GM12864 (cell line): ENCODE measurements at regions not wholly inside any gene's neighbourhood (a gene's known extent, or its start where the extent isn't known, plus 50 kb on each side); places are given as distances from the start of the nearest gene placed in this dataset.

Experiments used
- DNase-seq: peaks from one replicate; pipeline ENCODE4 v3.0.0-alpha.2; 2011; ENCODE audit warnings: low read depth
- H3K4me3 ChIP-seq: 2 replicates; pipeline ENCODE4 v1.5.1; 2011; ENCODE audit warnings: mild to moderate bottlenecking, low read depth, low read length, control low read depth
- TF ChIP-seq, protein P1 (sequence below): IDR thresholded peaks from 2 replicates; pipeline ENCODE4 v1.5.1; 2011; ENCODE audit warnings: low read depth, mild to moderate bottlenecking, moderate library complexity, low read length, control low read depth, inconsistent platforms; ENCODE audit errors: missing control alignments

DNA sequence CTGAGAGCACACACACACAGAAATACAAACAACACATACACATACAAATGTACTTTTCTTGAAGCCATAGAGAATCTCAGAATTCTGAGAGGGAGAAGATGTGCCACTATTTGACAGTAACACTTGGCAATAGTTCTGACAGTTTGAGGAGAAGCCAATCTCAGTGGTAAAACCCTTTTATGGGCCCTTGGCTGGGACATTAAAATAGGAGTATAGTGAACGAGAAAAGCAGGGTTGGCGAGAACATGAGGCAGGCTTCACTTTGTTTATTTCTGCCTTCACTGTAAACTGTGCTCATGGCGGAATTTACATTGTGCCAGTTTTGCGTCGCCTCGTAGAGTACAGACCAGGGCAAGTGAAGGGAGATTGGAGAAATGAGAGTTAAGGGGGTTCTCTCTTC, 449.4 kb upstream of the POU3F3 start:
- H3K4me3 ChIP-seq, result no peak overlapping the region
- TF ChIP-seq, protein P1, sequence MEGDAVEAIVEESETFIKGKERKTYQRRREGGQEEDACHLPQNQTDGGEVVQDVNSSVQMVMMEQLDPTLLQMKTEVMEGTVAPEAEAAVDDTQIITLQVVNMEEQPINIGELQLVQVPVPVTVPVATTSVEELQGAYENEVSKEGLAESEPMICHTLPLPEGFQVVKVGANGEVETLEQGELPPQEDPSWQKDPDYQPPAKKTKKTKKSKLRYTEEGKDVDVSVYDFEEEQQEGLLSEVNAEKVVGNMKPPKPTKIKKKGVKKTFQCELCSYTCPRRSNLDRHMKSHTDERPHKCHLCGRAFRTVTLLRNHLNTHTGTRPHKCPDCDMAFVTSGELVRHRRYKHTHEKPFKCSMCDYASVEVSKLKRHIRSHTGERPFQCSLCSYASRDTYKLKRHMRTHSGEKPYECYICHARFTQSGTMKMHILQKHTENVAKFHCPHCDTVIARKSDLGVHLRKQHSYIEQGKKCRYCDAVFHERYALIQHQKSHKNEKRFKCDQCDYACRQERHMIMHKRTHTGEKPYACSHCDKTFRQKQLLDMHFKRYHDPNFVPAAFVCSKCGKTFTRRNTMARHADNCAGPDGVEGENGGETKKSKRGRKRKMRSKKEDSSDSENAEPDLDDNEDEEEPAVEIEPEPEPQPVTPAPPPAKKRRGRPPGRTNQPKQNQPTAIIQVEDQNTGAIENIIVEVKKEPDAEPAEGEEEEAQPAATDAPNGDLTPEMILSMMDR, result no peak
- no peak for DNase-seq

DNA sequence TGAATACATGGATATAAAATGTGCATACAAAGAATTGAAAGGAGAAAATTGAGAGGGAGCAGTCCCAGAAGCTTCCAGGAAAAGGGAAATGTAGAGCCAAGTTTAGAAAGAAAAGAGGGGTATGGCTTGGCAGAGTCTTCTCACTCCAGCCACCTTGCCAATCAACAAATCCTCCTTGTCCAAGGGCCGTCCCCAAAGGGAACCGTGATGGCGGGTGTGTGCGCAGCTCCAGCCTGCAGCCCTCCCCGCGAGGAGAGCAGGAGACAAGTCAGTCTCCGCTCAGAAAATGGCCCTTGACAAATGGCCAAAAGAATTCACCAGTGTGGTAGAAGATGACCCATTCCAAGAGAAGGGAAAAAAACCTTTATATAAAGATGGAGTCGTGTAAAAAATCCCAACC, 448.3 kb upstream of the POU3F3 start:
- no peak overlapping the region for H3K4me3 ChIP-seq
- DNase-seq, result no peak
- TF ChIP-seq, protein P1, result no peak

DNA sequence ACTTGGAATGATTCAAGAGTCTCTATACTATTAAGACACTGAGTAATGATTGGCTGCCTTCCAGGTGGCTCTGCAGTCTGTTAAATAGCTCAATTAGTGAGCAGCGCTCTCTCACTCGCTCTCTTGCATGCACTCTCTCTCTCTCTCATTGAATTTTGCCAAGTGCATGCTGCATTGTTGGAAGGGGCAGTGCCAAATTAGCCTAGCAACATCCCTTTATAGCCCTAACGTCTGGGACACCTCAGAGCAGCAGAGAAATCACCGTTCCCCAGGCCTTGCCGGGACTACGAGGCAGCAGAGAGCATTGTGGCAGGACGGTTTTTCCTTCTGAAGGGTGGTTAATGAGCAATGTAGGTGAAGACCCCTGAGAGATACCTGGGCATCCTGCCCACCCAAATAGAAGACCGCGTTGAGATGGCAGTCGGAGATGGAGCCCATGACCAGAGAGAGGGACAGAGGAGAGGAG, 447.6 kb upstream of the POU3F3 start:
- DNase-seq, result no peak
- TF ChIP-seq, protein P1, result no peak

DNA sequence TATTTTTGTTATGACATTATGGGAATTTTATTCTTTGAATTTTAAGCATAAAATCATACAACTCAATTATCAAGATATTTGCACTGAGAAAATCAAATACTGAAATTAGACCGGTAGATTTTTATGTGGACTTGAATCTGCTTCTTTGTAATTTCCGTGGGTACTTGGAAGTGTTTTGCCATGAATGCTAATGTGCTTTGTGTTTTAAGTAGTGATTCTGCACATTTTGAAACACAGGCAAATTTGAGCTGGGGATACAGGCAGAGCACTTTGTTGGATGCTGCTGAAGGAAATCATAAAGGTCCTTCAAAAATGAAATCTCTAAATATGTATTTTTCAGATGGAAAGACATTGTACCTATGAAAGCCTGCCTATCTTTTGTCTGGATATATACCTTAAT, 446.3 kb upstream of the POU3F3 start:
- H3K4me3 ChIP-seq, result no peak overlapping the region
- no peak for DNase-seq
- TF ChIP-seq, protein P1, result no peak

More for the DNA sequence above, 447.6 kb upstream of the POU3F3 start:
- H3K4me3 ChIP-seq, result no peak overlapping the region

DNA sequence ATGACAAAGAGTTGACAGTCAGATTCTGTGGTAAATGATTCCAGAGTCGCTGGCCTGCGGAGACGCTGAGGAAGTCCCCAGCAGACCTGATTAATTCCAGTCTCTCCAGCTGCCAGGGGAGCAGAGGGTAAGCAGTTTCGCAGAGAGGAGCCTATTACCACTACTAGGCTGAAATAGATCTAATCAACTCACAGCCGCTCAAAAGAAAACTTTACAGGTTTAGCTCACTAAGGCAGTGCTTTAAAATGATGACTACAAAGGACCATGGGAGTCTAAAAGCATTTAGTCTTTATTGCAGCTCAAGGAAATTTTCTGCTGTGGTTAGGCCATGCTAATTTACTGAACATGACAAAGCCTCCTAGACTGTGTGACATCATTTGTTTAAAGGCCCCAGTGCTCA, 445.6 kb upstream of the POU3F3 start:
- TF ChIP-seq, protein P1, result no peak
- H3K4me3 ChIP-seq, result no peak overlapping the region
- DNase-seq, result no peak

DNA sequence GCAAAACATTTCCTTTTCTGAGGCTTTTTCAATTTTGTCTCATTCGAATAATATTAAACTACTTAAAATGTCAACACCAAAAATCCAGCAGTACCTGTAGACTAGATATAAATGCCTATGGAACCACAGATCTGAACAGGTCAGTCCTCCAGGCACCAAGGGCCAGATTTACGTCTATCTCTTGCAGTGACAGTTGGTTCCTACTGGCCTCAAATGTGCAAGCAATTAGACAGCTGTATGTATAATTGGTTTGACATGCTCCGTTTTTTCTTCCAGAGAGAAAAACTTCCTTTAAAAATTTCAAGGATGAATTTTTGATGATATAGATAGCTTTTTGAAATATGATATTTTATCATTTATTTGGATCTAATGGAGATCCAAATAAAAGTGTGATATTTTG, 443.8 kb upstream of the POU3F3 start:
- H3K4me3 ChIP-seq, result no peak overlapping the region
- no peak for DNase-seq
- TF ChIP-seq, protein P1, result no peak

DNA sequence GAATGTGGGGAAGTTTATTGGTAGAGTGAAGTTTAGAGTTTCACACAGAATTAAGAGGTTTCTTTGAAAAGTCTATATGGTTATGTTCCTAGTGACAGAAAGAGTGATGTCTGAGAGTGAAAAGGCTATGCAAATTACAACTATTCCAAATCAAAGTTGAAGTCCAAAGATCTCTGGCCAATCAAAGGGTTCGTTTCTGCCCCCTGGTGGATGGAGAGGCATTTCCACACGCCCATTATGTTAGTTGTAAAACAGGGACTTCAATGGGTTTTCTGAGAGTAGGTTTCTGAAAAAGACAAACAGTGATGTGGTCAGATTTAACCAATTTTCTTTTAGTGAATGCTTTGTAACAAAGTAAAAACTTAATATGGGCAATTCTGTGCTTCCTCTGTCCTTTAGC, 441.5 kb upstream of the POU3F3 start:
- TF ChIP-seq, protein P1, result peak; percentile 68
- DNase-seq, result no peak
- H3K4me3 ChIP-seq, result no peak overlapping the region
